ENCODE measurements at regions not wholly inside any gene's neighbourhood (a gene's known extent, or its start where the extent isn't known, plus 50 kb on each side); places are given as distances from the start of the nearest gene placed in this dataset.

DNA sequence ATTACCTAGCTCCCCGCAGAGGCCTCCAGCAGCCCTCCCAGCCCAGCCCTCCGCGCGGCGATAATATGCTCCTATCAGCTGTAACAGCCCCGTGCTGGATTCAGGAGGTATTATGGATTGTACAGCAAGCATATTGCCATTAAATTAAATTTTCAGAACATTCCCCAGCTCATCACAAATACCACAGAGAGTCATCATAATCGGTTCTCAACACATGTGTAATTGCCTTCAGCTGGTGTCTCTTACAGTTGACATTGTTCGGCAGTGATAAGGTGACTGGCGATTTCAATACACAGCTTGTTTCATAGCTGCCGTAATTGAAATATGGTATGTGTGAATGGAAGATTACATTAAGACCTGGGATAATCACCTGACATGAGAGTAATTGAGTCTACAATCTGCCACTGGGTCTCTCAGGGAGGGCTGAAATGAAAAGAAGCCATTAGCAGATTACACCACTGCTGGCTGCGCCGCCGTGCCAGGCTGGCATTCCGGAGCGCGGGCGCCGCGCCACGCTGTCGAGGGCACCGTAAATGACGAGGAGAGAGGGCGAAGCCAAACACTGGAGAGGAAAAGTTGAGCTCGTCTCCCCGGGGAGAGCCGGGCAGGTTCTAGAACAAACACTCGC lies 549.4 kb upstream of the SALL3 start:
- TF ChIP-seq YY1 (IDR thresholded peaks at IDR 0.05; ENCODE audit: insufficient read depth, insufficient read length) = no peak
- no peak for TF ChIP-seq SUZ12 (IDR thresholded peaks at IDR 0.05; ENCODE audit: extremely low read depth, insufficient read depth, insufficient read length)
